ENCODE measurements at regions not wholly inside any gene's neighbourhood (a gene's known extent, or its start where the extent isn't known, plus 50 kb on each side); places are given as distances from the start of the nearest gene placed in this dataset.

DNA sequence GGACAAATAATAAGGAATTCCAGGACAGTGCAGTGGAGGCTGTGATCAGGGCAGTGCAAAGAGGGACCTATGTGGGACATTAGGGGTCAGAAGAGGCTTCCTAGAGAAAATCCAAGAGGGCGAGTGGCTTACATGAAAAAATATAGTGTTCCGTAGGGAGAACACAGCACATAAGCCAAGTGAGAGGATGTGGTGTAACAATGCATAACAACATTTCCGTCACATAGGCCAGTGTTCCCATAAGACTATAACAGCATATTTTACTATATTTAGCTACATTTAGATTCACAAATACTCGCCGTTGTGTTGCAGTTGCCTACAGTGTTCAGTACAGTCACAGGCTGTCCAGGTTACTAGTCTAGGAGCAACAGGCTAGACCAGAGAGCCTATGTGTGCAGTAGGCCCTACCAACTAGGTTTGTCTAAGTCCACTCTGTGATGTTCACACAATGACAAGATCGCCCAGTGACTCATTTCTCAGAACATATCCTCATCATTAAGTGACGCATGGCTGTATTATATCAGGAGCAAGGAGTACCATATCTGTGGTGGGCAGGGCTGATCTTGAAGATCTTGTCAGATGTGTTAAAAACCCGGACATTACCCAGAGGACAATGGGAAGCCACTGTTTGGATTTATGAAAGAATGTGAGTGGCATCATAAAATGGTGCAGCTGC is 74.0 kb upstream of the TBL1X start:
- H3K27me3 ChIP-seq (ENCODE audit: low read depth), result no peaks in the 10 kb centered on the region
- H3K9me3 ChIP-seq, result no peaks in the 10 kb centered on the region
- no peak for ATAC-seq
- no peak for DNase-seq
- no peak for TF ChIP-seq CTCF (IDR thresholded peaks at IDR 0.05)
- H3K36me3 ChIP-seq, result no peaks in the 10 kb centered on the region
- H3K27ac ChIP-seq, result no peak overlapping the region
- H3K4me3 ChIP-seq, result no peak overlapping the region
- intact Hi-C loops (cut with DNase I), result no loop called here
- no peaks in the 10 kb centered on the region for H3K4me1 ChIP-seq

GRCh38 chrX:9392445-9392844 is 72.4 kb upstream of the TBL1X start:
- no peak overlapping the region for H3K27ac ChIP-seq
- H3K4me3 ChIP-seq, result no peak overlapping the region
- H3K4me1 ChIP-seq, result no peaks in the 10 kb centered on the region
- no peaks in the 10 kb centered on the region for H3K9me3 ChIP-seq
- no peaks in the 10 kb centered on the region for H3K27me3 ChIP-seq (ENCODE audit: low read depth)
- ATAC-seq (no peak), DNase-seq (no peak)
- no peaks in the 10 kb centered on the region for H3K36me3 ChIP-seq
- intact Hi-C loops (cut with DNase I), result no loop called here
- TF ChIP-seq CTCF (IDR thresholded peaks at IDR 0.05), result no peak

DNA sequence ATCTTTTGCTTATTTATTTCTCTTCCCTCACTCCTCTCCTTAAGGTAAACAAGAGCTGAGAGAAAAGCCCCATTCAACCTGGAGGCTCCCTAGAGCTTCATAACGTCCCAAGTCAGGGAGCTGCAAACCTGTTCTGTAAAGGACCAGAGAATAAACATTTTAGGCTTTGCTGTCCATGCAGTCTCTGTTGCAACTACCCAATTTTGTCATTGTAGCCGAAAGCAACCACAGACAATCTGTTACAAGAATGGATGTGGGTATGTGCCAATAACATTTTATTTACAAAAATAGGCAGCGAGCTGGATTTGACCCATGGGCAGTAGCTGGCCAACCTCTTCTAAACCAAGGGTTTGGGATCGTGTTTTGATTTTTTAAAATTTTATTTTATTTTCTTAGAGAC is 71.3 kb upstream of the TBL1X start:
- intact Hi-C loops (cut with DNase I), result no loop called here
- no peaks in the 10 kb centered on the region for H3K36me3 ChIP-seq
- ATAC-seq, result no peak

DNA sequence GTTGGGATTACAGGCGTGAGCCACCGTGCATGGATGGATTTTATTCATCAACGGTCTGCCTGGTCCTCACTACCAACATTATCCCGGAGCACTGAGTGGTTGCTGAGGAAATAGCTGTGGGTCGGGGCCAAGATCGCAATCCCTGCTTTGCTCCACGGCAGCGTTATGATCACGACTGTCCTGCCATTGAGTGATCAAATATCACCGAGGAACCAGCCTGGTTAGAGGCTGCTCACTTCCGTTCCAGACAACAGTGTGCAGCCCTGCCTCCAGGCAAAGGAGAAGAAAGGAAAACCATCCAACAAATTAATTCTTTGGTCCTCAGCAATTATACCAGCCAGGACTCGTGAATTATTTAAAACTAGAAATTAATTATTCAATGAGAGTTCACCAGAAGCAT is 70.6 kb upstream of the TBL1X start:
- Histone ChIP-seq H3K9me3 (no peaks in the 10 kb centered on the region), H3K27ac (no peak overlapping the region), H3K36me3 (no peaks in the 10 kb centered on the region), H3K4me3 (no peak overlapping the region), H3K4me1 (no peaks in the 10 kb centered on the region), H3K27me3 (ENCODE audit: low read depth) (no peaks in the 10 kb centered on the region)
- DNase-seq (no peak), ATAC-seq (no peak)
- no peak for TF ChIP-seq CTCF (IDR thresholded peaks at IDR 0.05)
- intact Hi-C loops (cut with DNase I), result no loop called here

More for the DNA sequence above, 71.3 kb upstream of the TBL1X start:
- H3K4me3 ChIP-seq, result no peak overlapping the region
- no peaks in the 10 kb centered on the region for H3K4me1 ChIP-seq
- no peak for DNase-seq
- no peak for TF ChIP-seq CTCF (IDR thresholded peaks at IDR 0.05)
- no peaks in the 10 kb centered on the region for H3K9me3 ChIP-seq
- no peak overlapping the region for H3K27ac ChIP-seq
- no peaks in the 10 kb centered on the region for H3K27me3 ChIP-seq (ENCODE audit: low read depth)

DNA sequence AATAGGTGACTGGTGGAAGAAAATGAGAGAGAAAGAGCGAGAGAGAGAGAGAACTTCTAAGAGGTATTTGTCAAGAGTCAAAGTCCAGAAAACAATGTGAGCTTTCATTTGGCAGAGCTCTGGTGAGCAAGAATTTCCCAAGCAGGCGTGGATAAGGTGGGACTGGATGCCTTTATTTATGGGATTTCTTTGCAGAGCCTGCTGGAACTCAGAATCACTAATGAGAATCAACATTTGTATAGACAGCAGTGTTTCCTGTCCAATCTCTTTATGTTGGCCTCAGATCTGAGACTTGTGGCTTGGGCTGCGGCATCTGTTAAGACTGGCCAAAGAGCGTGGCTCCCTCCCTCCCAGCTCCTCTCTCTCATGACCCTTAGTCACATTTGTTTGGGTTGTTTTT is 67.9 kb upstream of the TBL1X start:
- intact Hi-C loops (cut with DNase I), result no loop called here
- H3K9me3 ChIP-seq, result no peaks in the 10 kb centered on the region
- no peaks in the 10 kb centered on the region for H3K36me3 ChIP-seq
- no peak overlapping the region for H3K4me3 ChIP-seq
- no peaks in the 10 kb centered on the region for H3K4me1 ChIP-seq
- H3K27ac ChIP-seq, result no peak overlapping the region
- DNase-seq, result no peak
- no peak for TF ChIP-seq CTCF (IDR thresholded peaks at IDR 0.05)
- H3K27me3 ChIP-seq (ENCODE audit: low read depth), result no peaks in the 10 kb centered on the region
- no peak for ATAC-seq

Data from lower lobe of right lung (tissue), 2 donors.